ENCODE measurements at regions not wholly inside any gene's neighbourhood (a gene's known extent, or its start where the extent isn't known, plus 50 kb on each side); places are given as distances from the start of the nearest gene placed in this dataset.

- TF ChIP-seq YY1 (tag by site-specific recombination; IDR thresholded peaks at IDR 0.05) (no peak), TCF7L2 (IDR thresholded peaks at IDR 0.05; ENCODE audit: borderline replicate concordance, low read depth, low read length) (no peak), ZNF596 (tag by site-specific recombination; IDR thresholded peaks at IDR 0.05) (no peak), SCRT2 (tag by site-specific recombination; IDR thresholded peaks at IDR 0.05) (no peak), ZNF514 (tag by site-specific recombination; IDR thresholded peaks at IDR 0.05) (no peak)
- TF ChIP-seq, protein P1, sequence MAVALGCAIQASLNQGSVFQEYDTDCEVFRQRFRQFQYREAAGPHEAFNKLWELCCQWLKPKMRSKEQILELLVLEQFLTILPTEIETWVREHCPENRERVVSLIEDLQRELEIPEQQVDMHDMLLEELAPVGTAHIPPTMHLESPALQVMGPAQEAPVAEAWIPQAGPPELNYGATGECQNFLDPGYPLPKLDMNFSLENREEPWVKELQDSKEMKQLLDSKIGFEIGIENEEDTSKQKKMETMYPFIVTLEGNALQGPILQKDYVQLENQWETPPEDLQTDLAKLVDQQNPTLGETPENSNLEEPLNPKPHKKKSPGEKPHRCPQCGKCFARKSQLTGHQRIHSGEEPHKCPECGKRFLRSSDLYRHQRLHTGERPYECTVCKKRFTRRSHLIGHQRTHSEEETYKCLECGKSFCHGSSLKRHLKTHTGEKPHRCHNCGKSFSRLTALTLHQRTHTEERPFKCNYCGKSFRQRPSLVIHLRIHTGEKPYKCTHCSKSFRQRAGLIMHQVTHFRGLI (tag by site-specific recombination; IDR thresholded peaks at IDR 0.05) = no peak
Observed at GRCh38 chr6:105626295-105627158, 223.6 kb upstream of the PREP start.
